ENCODE measurements at regions not wholly inside any gene's neighbourhood (a gene's known extent, or its start where the extent isn't known, plus 50 kb on each side); places are given as distances from the start of the nearest gene placed in this dataset.

DNA sequence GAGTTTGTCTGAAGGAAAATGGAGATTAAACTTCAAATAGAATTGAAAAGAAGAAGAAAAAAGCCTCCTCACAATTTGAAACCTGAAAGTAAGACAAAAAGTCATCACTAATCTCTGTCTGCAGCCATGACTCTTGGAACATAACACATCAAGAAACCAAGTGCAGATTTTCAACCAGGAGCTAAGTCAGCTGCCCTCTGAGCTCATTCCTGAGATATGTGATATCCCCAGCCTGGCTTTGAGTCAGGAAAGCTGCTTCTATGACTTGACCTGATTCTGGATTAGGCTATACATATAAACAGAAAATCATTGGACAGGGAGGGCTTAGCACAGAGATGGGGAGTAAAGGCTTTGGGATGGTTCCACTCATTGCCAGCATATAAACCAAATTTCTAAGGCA lies 891.4 kb downstream of the TFAP2A start:
- no peak for DNase-seq (ENCODE audit: low read depth)

DNA sequence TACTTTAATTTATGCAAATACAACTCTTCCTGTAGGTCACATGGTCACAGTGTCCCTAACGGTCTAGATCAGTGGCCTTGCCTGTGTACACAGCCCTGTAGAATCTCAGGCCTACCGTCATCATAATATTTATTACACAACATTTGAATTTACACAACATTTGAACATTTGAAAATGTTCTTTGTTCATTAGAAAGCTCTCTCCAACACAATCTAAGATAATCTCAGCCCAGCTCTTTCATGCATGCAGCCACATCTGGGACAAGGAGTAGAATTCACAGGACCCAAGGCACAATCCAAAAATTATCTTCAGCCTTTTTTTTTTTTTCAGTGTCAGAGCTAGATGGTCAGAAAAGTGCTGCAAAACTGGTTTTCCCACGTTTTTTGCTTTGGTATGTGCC lies 892.8 kb downstream of the TFAP2A start:
- DNase-seq (ENCODE audit: low read depth): no peak

DNA sequence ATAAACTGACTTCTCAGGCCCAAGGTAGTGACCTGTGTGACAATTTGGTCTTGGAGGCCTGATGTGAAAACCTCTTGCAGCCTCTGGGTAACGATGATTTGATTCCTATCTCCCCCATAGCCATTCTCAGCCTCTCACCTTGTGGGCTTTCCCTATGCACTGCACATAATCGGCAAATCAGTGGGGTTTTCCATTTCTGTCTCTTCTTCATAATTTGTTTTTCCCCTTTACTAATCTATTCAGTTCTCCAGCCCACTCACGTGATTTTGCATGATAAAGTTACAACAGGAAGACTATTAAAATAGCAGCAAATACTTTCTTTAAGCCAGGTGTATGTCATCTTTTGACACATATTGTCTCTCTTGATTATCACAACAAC lies 893.7 kb downstream of the TFAP2A start:
- no peak for DNase-seq (ENCODE audit: low read depth)

- no peak for DNase-seq (ENCODE audit: low read depth)
Measured at GRCh38 chr6:9520417-9521151, 894.3 kb downstream of the TFAP2A start.

DNA sequence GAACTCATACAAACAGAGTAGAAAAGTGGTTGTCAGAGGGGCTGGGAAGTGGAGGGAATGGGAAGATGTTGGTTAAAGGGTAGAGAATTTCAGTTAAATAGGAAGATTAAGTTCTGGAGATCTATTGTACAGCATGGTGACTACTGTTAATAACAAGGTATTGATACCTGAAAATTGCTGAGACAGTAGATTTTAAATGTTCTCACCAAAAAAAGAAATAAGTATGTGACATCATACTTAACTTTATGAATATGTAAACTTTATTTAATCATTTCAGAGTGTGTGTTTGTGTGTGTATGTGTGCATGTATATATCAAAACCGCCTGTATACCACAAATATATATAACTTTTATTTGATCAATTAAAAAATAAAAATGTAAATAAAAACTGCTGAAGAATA lies 896.4 kb downstream of the TFAP2A start:
- no peak for DNase-seq (ENCODE audit: low read depth)

GRCh38 chr6:9517806-9518205 lies 897.1 kb downstream of the TFAP2A start:
- no peak for DNase-seq (ENCODE audit: low read depth)

DNA sequence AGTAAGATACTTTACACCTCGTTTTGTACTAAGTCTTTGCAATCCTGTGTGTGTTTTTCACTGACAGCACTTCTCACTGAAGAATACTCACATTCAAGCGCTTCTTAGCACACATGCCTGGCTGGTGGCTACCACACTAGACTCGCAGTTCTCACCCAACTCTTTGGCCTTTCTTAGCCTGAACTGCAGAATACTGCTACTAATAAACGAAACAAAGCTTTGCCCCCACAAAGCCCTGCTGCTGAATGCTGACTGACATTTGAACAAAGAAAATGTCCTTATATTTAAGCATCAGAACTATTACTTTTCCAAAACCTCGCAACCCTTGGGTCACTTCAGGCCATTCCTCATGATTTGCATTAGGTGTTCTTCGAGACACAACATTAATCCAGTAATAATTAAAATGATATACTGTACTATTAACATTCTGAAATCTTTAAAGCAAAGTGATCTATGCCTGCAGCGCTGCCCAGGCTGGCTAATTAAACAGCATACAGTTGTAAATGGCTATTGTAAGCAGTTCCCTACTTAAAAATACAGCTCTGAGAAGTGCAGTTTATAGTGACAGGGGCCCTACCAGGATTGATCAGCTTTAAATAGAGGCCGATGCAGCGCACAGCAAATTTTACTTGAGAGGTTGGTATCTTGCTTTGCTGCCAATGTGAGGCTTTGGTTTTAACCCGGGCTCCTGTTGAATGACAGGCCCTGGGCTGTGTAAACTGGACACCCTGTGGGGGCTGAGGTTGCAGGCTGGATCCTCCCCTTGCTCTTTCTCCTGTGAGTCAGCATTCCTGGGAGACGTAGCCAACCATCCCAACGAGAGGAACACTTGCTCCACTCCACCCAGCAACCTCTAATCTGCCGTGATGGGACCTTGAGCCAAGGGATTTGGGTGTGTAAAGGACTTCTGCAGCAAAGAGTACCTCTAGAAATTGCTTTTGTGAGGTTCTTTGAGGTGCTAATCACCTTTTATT lies 899.0 kb downstream of the TFAP2A start:
- DNase-seq (ENCODE audit: low read depth): no peak

GRCh38 chr6:9514146-9514545 lies 900.7 kb downstream of the TFAP2A start:
- no peak for DNase-seq (ENCODE audit: low read depth)

- DNase-seq (ENCODE audit: low read depth): no peak
Measured at GRCh38 chr6:9511157-9511556, 903.7 kb downstream of the TFAP2A start.

DNA sequence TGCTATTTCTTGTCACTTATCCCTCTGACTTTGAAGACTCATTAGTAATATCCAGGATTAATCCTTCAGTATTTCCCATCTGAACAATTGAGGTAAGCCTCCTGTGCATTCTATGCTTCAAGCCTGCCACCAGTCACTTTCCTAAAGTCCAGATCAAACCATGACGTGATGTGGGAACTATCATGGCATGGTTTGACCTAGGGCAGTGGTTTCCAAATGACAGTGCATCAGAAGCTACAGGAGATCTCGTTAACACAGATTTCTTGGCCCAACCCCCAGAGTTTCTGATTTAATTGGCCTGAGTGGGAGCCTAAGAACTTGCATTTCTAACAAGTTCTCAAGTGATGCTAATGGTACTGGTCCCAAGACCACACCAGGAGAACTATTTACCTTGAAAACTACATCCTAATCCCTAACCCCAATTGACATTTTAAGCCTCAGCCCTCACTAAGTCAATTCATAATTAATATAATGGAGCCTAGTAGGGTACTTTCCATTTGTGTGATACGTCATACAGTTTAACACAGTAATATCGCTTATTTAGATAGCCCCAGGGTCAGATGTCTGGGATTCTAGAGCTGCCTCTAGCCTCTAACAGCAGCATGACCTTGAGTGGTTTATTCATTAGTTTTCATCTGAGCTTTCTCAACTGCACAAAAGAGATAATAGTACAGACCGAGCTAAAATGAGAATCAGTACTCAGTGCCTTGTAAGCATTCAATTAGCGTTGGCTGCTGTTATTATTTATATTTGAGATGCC lies 907.6 kb downstream of the TFAP2A start:
- no peak for DNase-seq (ENCODE audit: low read depth)

GRCh38 chr6:9504191-9504590 lies 910.7 kb downstream of the TFAP2A start:
- DNase-seq (ENCODE audit: low read depth): no peak

DNA sequence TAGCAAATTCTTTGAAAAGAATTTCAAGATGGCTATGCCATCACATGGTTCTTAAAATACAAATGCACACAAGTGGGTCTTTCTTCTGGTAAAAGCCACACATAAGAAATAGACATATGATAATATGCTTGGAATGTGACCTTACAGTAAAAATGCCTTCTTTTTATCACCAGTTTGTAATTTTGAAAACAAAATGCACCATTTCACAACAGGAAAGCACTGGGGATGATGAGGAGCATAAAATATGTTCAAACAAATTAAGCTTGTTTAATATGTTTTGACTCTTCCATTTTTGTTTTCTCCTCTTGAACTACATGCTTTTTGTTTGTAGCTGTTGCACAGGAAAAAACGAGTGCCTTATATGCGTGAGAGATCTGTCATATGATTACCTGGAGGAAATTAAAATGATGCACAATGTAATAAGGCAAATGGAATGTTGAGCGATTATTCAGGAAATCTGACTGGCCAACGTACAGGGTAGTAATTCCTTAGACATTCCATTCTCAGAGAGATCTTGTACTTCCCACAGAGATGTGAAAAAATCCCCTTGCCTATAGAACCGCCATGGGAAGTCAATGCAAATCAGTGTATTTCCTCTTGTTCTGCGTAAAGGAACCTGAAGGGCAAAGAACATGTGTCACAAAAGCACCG lies 911.6 kb downstream of the TFAP2A start:
- no peak for DNase-seq (ENCODE audit: low read depth)

- DNase-seq (ENCODE audit: low read depth): no peak
Measured at GRCh38 chr6:9499709-9500108, 915.2 kb downstream of the TFAP2A start.

GRCh38 chr6:9496837-9497236 lies 918.0 kb downstream of the TFAP2A start:
- no peak for DNase-seq (ENCODE audit: low read depth)

GRCh38 chr6:9494864-9495263 lies 920.0 kb downstream of the TFAP2A start:
- DNase-seq (ENCODE audit: low read depth): no peak

DNA sequence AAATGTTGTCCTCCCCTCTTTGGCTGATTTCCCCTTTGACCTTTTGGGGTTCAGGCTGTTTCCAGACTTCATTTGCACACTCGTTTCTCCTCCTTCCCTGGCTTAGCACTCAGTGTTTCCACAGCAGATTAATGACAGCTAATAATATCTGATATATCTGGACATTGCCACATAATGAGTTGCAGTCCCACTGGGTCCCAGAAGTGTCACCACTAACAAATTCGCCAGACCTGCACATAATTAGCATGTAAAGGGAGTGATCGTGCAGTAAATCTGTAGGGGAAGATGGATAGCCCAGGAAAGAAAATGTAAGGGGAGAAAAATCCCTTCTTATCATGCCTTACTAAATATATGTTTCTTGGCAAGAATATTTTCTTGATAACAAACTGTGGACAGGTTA lies 922.1 kb downstream of the TFAP2A start:
- no peak for DNase-seq (ENCODE audit: low read depth)

DNA sequence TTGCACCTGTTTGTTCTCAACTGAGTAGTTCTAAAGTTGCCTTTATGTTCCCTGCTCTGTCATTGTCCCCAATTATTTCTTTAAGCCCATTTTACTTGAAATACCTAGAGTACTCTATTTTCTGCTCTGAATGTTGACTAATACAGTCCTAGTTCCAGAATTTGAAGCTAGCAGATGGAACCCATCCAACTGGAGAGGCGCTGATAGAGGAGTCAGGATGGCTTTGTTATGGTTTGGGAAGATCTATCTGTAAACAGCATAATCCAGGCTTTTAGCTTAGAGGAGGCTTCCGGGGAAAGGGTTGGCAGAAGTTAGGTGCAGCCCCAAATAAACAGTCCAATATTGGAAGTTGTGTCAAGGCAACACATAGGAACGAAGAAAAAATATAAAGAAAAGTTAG lies 927.7 kb downstream of the TFAP2A start:
- DNase-seq (ENCODE audit: low read depth): no peak

GRCh38 chr6:9485992-9486391 lies 928.9 kb downstream of the TFAP2A start:
- DNase-seq (ENCODE audit: low read depth): no peak

- DNase-seq (ENCODE audit: low read depth): no peak
Measured at GRCh38 chr6:9484686-9485085, 930.2 kb downstream of the TFAP2A start.

- no peak for DNase-seq (ENCODE audit: low read depth)
Measured at GRCh38 chr6:9484091-9484490, 930.8 kb downstream of the TFAP2A start.

DNA sequence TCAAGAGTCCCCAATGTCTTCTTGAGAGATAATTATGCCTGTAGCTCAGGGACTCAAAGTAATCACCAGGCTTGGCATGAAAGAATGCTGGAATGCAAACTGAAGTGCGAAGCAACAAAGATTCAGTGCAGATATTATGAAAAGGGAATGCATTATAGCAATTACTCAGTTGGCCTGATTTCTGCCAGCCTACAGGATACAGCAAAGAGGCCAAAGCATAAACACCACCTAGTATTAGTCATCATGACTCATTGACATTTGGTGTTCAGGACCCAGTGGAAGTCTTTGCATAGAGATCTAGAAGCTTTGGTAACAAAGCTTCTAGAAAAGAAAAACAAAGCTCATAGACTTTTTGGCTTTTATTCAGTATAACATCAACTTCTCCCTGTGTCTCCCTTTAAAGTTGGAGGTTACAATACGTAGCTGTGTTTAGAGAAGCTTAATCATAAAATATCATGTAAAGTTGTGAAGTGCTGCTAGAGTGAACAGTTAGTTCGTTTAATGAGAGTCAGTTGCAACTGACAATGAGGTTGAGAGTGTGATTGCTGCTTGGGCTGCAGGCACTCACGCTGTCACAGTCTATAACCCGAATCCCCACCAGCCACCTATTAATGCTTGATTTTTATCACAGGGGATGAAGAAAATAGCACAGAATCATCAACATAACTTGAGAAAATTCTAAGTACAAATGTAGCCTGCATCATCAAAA lies 932.7 kb downstream of the TFAP2A start:
- no peak for DNase-seq (ENCODE audit: low read depth)

Data from stimulated activated CD8-positive, alpha-beta memory T cell treated with anti-CD3 and anti-CD28 coated beads, Interleukin-4, amount 100 ng/mL, for 24 hours (primary cell).